ENCODE measurements at regions not wholly inside any gene's neighbourhood (a gene's known extent, or its start where the extent isn't known, plus 50 kb on each side); places are given as distances from the start of the nearest gene placed in this dataset.
A peak's percentile ranks its signal among the peaks of the same experiment; 100 is the strongest.

- DNase-seq (ENCODE audit: extremely low read depth, low read depth), result no peak
These were observed 99.5 kb upstream of the THRB start for GRCh38 chr3:24594161-24594560.

- DNase-seq (ENCODE audit: extremely low read depth, low read depth), result no peak
These were observed 101.1 kb upstream of the THRB start for GRCh38 chr3:24595796-24596195.

GRCh38 chr3:24596626-24597025 is 102.0 kb upstream of the THRB start:
- DNase-seq (ENCODE audit: extremely low read depth, low read depth), result no peak

GRCh38 chr3:24598695-24599470 is 104.2 kb upstream of the THRB start:
- DNase-seq (ENCODE audit: extremely low read depth, low read depth), result peak; percentile 7

GRCh38 chr3:24601066-24601939 is 106.7 kb upstream of the THRB start:
- no peak for DNase-seq (ENCODE audit: extremely low read depth, low read depth)

- no peak for DNase-seq (ENCODE audit: extremely low read depth, low read depth)
These were observed 109.6 kb upstream of the THRB start for GRCh38 chr3:24604215-24604614.

GRCh38 chr3:24605511-24606028 is 110.9 kb upstream of the THRB start:
- no peak for DNase-seq (ENCODE audit: extremely low read depth, low read depth)

- no peak for DNase-seq (ENCODE audit: extremely low read depth, low read depth)
These were observed 112.6 kb upstream of the THRB start for GRCh38 chr3:24607281-24607680.

GRCh38 chr3:24608701-24609390 is 114.2 kb upstream of the THRB start:
- no peak for DNase-seq (ENCODE audit: extremely low read depth, low read depth)

GRCh38 chr3:24614359-24614758 is 119.7 kb upstream of the THRB start:
- no peak for DNase-seq (ENCODE audit: extremely low read depth, low read depth)

- no peak for DNase-seq (ENCODE audit: extremely low read depth, low read depth)
These were observed 120.5 kb upstream of the THRB start for GRCh38 chr3:24615177-24615576.

GRCh38 chr3:24616110-24616829 is 121.6 kb upstream of the THRB start:
- no peak for DNase-seq (ENCODE audit: extremely low read depth, low read depth)

- no peak for DNase-seq (ENCODE audit: extremely low read depth, low read depth)
These were observed 127.5 kb upstream of the THRB start for GRCh38 chr3:24622138-24622537.

GRCh38 chr3:24622696-24623225 is 128.1 kb upstream of the THRB start:
- no peak for DNase-seq (ENCODE audit: extremely low read depth, low read depth)

GRCh38 chr3:24623657-24624056 is 129.0 kb upstream of the THRB start:
- no peak for DNase-seq (ENCODE audit: extremely low read depth, low read depth)

GRCh38 chr3:24624938-24625681 is 130.5 kb upstream of the THRB start:
- DNase-seq (ENCODE audit: extremely low read depth, low read depth), result no peak

GRCh38 chr3:24628523-24629258 is 134.0 kb upstream of the THRB start:
- DNase-seq (ENCODE audit: extremely low read depth, low read depth), result no peak

- DNase-seq (ENCODE audit: extremely low read depth, low read depth), result no peak
These were observed 136.8 kb upstream of the THRB start for GRCh38 chr3:24631481-24631880.

GRCh38 chr3:24639061-24639460 is 144.4 kb upstream of the THRB start:
- DNase-seq (ENCODE audit: extremely low read depth, low read depth), result no peak

All from NCI-H460 (cell line).